Activated CD4-positive, alpha-beta T cell treated with anti-CD3 and anti-CD28 coated beads, Interleukin-2, Interleukin-6, amounts not matched to agents 100 ng/mL and 50 ng/mL, durations not matched to agents 16 hours and 8 hours (primary cell): ENCODE measurements at regions not wholly inside any gene's neighbourhood (a gene's known extent, or its start where the extent isn't known, plus 50 kb on each side); places are given as distances from the start of the nearest gene placed in this dataset.

Experiments used
- DNase-seq: peaks from one replicate; pipeline ENCODE4 v3.0.0-alpha.2; 2020

GRCh38 chr19:23855676-23856075 is 59.0 kb upstream of the ZNF726 start:
- DNase-seq: no peak

GRCh38 chr19:23851966-23852365 is 62.7 kb upstream of the ZNF726 start:
- DNase-seq: no peak

- no peak for DNase-seq
Observed at GRCh38 chr19:23832717-23833327, 74.1 kb upstream of the ZNF681 start.

- DNase-seq: peak; percentile 41
Observed at GRCh38 chr19:23823952-23824389, 65.3 kb upstream of the ZNF681 start.

GRCh38 chr19:23822735-23823134 is 64.0 kb upstream of the ZNF681 start:
- DNase-seq: no peak

- peak; percentile 22 for DNase-seq
Observed at GRCh38 chr19:23817519-23817918, 58.8 kb upstream of the ZNF681 start.

- no peak for DNase-seq
Observed at GRCh38 chr19:23810496-23810895, 51.8 kb upstream of the ZNF681 start.
